Anterior cingulate cortex (tissue), 58 donors: ENCODE measurements at regions not wholly inside any gene's neighbourhood (a gene's known extent, or its start where the extent isn't known, plus 50 kb on each side); places are given as distances from the start of the nearest gene placed in this dataset.

Experiments used
- DNase-seq, 58 donors: peaks; one replicate each; lab custom pipeline; 2025; lab: John Stamatoyannopoulos, UW

DNA sequence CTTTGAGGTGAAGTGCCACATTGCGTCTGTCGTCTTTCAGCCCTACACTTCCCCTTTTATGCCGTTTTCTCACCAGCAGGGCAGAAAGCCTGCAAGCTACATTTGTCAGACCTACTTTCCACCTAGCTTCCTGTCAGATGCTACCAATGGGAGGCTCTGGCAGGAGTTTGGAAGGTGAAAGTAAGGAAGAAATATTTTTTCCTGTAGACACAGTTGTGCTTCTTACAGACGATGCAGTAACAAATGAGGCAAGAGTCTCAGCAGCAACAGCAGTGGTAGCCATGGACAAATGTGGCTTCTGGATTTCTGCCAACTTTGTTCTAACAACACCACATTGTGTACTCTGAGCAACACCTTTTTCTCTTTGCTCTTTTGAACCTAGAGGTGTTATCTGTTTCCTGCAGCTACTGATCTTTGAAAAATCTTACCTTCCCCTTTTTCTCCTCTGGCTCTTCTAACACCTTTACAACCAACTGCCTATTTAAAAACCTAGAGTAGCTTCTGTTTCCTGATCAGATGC is 70.6 kb upstream of the STT3B start:
- DNase-seq: no peak

DNA sequence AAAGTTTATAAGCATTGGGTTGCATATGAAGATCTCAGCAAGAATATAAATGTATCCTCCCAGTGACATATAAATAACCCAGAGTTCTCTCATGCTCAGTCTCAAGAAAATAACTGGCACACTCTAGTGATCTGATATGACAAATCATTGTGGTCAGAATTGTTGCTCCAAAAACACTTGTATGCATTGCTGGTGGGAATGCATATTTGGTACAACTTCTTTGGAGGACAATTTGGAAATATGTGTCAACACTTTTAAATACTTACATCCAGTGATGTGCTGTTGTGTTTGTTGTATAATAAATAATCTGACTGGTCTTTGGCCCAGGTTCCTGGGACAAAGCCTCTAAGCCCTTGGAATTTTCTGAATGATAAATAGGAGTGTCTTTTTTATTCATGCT is 66.7 kb upstream of the STT3B start:
- DNase-seq: no peak

DNA sequence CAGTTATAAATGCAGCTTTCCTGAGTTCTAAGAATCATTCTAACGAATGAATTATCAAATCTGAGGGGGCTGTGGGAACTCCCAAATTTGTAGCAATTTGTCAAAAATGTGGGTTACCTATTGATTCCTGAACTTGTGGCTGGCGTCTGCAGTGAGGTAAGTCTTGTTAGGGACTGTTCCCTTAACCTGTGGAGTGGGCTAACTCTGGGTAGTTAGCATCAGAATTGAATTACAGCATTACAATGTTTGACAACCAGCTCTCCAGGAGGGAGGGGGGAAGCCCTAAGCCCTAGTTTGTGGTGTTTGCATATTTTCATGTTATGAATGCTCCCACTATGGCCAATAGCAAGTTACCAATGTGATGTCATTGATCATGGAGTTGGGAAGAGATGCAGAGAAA is 65.9 kb upstream of the STT3B start:
- no peak for DNase-seq

DNA sequence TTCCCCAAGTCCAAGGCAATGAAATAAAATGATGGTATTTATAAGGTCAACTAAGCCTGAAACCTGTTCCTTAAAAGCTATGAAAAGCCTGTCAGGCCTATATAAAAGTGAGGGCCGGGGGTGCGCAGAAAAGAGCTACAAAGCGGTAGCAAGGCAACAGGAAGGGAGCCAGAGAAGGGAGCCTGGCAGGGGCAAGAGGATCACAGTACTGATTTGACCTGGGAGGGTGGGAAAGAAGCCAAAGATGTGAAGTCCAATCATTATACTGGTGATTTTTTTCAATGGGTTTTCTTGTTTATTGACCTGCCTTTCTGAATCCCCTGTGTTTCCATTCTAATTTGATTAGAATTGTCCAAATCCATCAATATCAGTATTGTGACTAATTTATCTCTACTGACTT is 64.3 kb upstream of the STT3B start:
- DNase-seq: no peak

DNA sequence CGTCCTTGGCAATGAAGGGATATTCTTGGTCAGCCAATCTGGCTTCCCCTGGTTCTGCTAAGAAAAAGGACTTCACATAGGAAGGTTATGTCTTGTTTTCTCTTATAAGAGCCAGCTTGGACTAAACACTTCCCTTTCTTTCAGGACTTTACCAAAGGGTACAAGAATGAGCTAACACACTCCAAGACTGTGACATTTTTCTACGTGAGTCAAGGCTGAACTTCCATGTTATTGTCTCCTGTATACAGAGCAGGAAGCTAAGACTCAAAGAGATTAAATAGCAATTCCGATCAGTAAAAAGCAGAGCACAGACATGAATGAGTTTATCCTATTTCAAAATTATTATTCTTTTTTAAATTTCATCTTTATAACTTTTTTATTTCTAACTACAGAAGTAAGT is 63.3 kb upstream of the STT3B start:
- no peak for DNase-seq

DNA sequence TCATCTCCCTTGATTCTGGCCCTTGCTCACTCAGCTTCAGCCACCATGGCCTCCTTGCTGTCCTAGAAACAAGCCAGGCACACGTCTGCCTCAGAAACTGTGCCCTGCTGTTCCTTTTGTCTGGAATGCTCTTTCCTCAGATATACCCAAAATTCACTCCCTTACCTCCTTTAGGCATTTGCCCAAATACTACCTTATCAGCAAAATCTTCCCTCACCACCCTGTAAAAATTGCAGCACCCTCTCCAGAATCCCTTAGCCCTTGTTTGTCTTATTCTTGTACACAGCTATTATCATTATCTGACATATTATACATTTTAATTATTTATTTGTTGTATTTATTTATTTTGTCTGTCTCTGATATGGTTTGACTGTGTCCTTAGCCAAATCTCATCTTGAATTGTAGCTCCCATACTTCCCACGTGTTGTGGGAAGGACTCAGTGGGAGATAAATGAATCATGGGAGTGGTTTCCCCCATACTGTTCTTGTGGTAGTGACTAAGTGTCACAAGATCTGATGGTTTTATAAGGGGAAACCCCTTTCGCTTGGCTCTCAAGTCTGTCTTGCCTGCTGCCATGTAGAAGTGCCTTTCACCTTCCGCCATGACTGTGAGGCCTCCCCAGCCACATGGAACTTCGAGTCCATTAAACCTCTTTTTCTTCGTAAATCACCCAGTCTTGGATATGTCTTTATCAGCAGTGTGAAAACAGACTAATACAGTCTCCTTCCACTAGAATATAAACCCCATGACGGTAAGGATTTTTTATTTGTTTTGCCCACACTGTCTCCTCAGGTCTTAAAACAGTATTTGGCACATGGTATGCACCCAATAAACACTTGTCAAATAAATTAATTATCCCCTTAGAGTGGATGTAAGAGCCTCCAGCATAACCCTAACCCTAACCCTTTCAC is 60.0 kb upstream of the STT3B start:
- no peak for DNase-seq

DNA sequence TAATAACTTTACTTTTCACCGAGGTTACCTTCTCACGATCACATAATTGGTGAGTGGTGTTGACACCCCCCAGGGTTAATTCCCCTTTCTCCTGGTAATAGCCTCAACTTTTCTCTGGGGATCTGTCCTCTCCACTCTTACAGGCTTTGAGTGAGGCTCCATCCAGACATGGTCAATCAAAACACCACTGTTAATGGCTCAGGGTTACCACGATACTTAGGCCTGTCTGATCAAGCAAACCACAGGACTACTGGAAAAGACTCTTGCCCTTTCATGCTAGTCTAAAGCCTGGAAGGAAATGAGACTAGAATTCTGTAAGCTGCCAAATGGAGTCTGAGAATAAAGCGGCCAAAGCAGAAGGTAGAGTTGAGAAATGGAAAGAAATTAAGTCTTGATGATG is 56.5 kb upstream of the STT3B start:
- DNase-seq: no peak

DNA sequence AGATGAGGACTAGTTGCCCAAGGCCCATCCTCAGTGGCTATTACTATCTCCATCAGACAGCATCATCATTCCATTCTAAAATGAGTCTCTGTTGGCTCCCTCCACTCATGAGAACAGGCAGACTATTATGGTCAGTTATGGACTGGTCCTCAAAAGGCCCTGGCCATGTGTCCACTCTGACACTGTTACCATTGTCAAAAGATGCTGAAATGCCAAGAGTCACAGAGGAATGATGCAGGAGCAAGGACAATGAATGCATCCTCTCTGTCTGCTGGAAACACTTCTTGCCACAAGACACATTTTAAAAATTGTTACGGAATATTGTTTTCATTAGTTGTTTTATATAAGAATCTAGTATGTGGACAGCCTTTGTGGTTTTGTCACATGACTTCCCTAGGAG is 53.3 kb upstream of the STT3B start:
- peak in 1 of 58 donors; percentile 0 for DNase-seq

DNA sequence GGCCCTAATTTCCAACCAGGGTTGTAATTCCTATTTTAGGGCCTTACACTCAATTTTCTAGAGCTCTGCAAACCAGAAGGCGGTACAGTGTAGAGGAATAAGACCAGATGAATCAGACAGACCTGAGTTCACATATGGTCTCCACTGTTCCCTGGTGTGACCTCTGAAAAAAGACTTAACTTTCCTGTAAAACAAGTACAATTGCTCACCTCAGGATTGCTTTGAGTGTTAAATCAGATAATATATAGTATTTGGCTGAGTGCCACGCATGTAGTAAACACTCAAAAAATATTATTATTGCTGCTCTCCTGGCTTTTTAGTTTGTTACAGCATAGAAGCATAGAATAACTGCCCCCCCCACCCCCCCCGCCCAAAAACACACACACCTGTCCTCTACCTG is 51.0 kb upstream of the STT3B start:
- no peak for DNase-seq

DNA sequence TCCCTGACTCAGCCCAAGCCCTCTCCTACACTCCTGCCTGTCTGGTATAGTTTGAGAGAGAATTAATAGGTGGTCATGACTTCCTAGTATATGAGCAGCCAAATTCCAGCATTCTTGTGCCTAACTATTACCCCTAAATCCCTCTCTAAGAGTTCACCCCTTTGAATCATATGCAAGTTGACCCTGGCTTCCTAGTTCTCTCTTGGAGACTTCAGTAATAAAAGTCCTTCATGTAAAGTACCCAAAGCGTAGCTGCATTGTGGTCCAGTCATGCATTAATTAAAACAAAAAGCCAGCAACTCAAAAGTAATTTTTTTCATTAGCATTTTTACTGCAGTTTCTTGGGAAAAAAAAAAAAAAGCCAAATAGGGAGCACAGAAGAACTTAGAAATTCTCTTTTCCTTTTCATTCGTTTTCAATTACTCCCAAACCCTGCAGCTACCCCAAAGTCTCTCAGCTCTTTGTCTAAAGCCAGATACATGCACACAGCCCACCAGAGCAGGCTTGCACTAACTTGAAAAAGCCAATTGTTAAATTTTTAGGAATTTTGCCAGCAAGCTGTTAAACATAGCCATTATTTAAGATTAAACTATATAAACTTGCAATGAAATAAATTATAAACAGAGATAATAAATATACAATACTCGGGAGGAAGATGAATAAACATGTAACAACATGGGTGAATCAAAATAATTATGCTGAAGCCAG is 50.1 kb upstream of the STT3B start:
- no peak for DNase-seq
